Stimulated activated CD4-positive, alpha-beta T cell treated with anti-CD3 and anti-CD28 coated beads, Interleukin-4, amount 100 ng/mL, for 48 hours (primary cell): ENCODE measurements at regions not wholly inside any gene's neighbourhood (a gene's known extent, or its start where the extent isn't known, plus 50 kb on each side); places are given as distances from the start of the nearest gene placed in this dataset.

ENCODE experiments used
- DNase-seq, 2 donors: peaks; one replicate each; pipeline ENCODE4 v3.0.0-alpha.2; 2020; ENCODE audit warnings: low read depth in 2 of 2

GRCh38 chr7:371119-371778 lies 81.3 kb downstream of the FOXL3 start:
- DNase-seq: no peak

- no peak for DNase-seq
Measured at GRCh38 chr7:371779-372545, 82.0 kb downstream of the FOXL3 start.

GRCh38 chr7:372546-372931 lies 82.6 kb downstream of the FOXL3 start:
- no peak for DNase-seq

- DNase-seq: no peak
Measured at GRCh38 chr7:372932-373791, 83.2 kb downstream of the FOXL3 start.

- DNase-seq: no peak
Measured at GRCh38 chr7:373818-374705, 84.1 kb downstream of the FOXL3 start.

- no peak for DNase-seq
Measured at GRCh38 chr7:374706-375311, 84.8 kb downstream of the FOXL3 start.

- no peak for DNase-seq
Measured at GRCh38 chr7:375321-375831, 85.4 kb downstream of the FOXL3 start.

GRCh38 chr7:375901-376305 lies 85.9 kb downstream of the FOXL3 start:
- DNase-seq: no peak

GRCh38 chr7:376306-377079 lies 86.5 kb downstream of the FOXL3 start:
- no peak for DNase-seq

- DNase-seq: no peak
Measured at GRCh38 chr7:377080-378040, 87.4 kb downstream of the FOXL3 start.

GRCh38 chr7:378041-378420 lies 88.1 kb downstream of the FOXL3 start:
- DNase-seq: no peak

GRCh38 chr7:378551-379455 lies 88.8 kb downstream of the FOXL3 start:
- no peak for DNase-seq

- no peak for DNase-seq
Measured at GRCh38 chr7:379456-380138, 89.6 kb downstream of the FOXL3 start.

- no peak for DNase-seq
Measured at GRCh38 chr7:380139-380485, 90.1 kb downstream of the FOXL3 start.

- DNase-seq: no peak
Measured at GRCh38 chr7:380711-381210, 90.8 kb downstream of the FOXL3 start.

GRCh38 chr7:381211-382042 lies 91.5 kb downstream of the FOXL3 start:
- no peak for DNase-seq
